ENCODE measurements at regions not wholly inside any gene's neighbourhood (a gene's known extent, or its start where the extent isn't known, plus 50 kb on each side); places are given as distances from the start of the nearest gene placed in this dataset.

DNA sequence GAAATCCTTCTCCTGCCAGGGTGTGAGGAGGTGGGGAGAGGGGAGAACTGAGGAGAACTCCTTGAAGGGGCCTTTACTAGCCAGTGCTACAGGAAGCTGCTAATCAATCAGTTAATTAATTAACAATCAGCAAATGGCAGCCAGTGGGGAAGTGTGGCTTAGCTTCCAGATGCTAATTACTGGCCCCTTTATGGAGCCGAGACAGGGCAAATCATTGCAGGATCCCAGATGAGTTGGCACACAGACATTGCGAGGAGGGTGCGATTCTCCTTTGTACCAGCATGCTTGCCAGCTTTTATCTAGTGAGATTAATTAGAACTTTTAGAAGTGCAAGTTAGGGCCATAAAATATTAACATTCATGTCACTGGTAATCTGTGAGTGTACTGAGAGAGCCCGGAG is 84.0 kb downstream of the XRCC2 start:
- TF ChIP-seq, protein P1, sequence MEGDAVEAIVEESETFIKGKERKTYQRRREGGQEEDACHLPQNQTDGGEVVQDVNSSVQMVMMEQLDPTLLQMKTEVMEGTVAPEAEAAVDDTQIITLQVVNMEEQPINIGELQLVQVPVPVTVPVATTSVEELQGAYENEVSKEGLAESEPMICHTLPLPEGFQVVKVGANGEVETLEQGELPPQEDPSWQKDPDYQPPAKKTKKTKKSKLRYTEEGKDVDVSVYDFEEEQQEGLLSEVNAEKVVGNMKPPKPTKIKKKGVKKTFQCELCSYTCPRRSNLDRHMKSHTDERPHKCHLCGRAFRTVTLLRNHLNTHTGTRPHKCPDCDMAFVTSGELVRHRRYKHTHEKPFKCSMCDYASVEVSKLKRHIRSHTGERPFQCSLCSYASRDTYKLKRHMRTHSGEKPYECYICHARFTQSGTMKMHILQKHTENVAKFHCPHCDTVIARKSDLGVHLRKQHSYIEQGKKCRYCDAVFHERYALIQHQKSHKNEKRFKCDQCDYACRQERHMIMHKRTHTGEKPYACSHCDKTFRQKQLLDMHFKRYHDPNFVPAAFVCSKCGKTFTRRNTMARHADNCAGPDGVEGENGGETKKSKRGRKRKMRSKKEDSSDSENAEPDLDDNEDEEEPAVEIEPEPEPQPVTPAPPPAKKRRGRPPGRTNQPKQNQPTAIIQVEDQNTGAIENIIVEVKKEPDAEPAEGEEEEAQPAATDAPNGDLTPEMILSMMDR (IDR thresholded peaks at IDR 0.05; ENCODE audit: insufficient read depth, low read depth, low read length), result no peak
- TF ChIP-seq EZH2 (IDR thresholded peaks at IDR 0.05; ENCODE audit: insufficient read depth, low read length), result no peak
